Tibial artery (tissue), 4 donors: ENCODE measurements at regions not wholly inside any gene's neighbourhood (a gene's known extent, or its start where the extent isn't known, plus 50 kb on each side); places are given as distances from the start of the nearest gene placed in this dataset.

ENCODE experiments used
- DNase-seq, 2 donors: peaks; one replicate each; pipeline ENCODE4 v3.0.0-alpha.2; 2019
- H3K27ac ChIP-seq, 2 donors: fragments of 200-600 bp; sonication (generic) in 1 of 2; 1 replicate in 1 of 2; 2 replicates in 1 of 2; pipeline ENCODE4 v1.5.1; 2018 to 2019; ENCODE audit warnings: mild to moderate bottlenecking in 1 of 2
- H3K27me3 ChIP-seq, 2 donors: fragments of 200-600 bp; sonication (generic) in 1 of 2; one replicate each; pipeline versions ENCODE4 v1.5.1 to v1.6.0; 2016 to 2019
- H3K36me3 ChIP-seq, 3 donors: fragments of 200-600 bp; sonication (generic) in 2 of 3; one replicate each; pipeline ENCODE4 v1.5.1; 2016 to 2019; ENCODE audit warnings: mild to moderate bottlenecking in 2 of 3
- H3K4me1 ChIP-seq, 4 donors: fragments of 200-600 bp; sonication (generic) in 2 of 4; 1 replicate in 3 of 4; 2 replicates in 1 of 4; pipeline ENCODE4 v1.5.1; 2016 to 2019
- H3K4me3 ChIP-seq, 2 donors: fragments of 200-600 bp; sonication (generic) in 1 of 2; 1 replicate in 1 of 2; 2 replicates in 1 of 2; pipeline ENCODE4 v1.5.1; 2018 to 2019; ENCODE audit warnings: mild to moderate bottlenecking in 2 of 2
- H3K9me3 ChIP-seq, 3 donors: fragments of 200-600 bp; sonication (generic) in 1 of 3; one replicate each; pipeline ENCODE4 v1.5.1; 2016 to 2019
- intact Hi-C: fragments of 100-400 bp; cut with DNase I; formaldehyde crosslinking; loops from one replicate; pipeline ENCODE4 v1.15.0; 2023; ENCODE audit warnings: low total_unique reads
- TF ChIP-seq, protein P1 (sequence below), 2 experiments: fragments of 200-600 bp in 1 of 2; fragments of 450-650 bp in 1 of 2; IDR thresholded peaks; one replicate each; pipeline ENCODE4 v1.5.1; 2017 to 2019; ENCODE audit warnings: antibody characterized with exemption in 2 of 2, mild to moderate bottlenecking in 1 of 2, moderate library complexity in 1 of 2

DNA sequence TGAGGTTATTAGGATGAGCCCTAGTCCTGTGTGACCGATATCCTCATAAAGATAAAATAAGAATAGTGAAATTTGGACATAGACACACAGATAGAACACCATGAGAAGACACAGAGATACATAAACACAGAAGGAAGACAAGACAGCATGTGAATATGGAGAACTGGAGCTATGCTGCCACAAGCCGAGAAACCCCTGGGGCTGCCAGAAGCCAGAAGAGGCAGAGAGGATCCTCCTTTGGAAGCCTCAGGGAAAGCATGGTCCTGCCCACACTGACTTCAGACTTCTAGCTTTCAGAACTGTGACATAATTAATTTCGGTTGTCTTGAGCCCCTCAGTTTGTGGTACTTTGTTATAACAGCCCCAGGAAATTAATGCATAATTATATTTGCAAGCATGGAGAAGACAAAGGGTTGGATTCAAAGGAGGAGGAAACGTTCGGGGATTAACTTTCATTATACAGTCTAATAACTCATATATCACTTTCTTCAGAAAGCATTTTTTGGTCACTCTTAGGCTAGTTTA is 1501.8 kb upstream of the FLRT2 start:
- no peak for DNase-seq
- TF ChIP-seq, protein P1, sequence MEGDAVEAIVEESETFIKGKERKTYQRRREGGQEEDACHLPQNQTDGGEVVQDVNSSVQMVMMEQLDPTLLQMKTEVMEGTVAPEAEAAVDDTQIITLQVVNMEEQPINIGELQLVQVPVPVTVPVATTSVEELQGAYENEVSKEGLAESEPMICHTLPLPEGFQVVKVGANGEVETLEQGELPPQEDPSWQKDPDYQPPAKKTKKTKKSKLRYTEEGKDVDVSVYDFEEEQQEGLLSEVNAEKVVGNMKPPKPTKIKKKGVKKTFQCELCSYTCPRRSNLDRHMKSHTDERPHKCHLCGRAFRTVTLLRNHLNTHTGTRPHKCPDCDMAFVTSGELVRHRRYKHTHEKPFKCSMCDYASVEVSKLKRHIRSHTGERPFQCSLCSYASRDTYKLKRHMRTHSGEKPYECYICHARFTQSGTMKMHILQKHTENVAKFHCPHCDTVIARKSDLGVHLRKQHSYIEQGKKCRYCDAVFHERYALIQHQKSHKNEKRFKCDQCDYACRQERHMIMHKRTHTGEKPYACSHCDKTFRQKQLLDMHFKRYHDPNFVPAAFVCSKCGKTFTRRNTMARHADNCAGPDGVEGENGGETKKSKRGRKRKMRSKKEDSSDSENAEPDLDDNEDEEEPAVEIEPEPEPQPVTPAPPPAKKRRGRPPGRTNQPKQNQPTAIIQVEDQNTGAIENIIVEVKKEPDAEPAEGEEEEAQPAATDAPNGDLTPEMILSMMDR (IDR thresholded peaks at IDR 0.05) = no peak
- no peaks in the 10 kb centered on the region for H3K36me3 ChIP-seq
- no peaks in the 10 kb centered on the region for H3K9me3 ChIP-seq
- H3K4me3 ChIP-seq = no peak overlapping the region
- no peaks in the 10 kb centered on the region for H3K27me3 ChIP-seq
- H3K4me1 ChIP-seq = no peaks in the 10 kb centered on the region
- intact Hi-C loops = no loop called here
- H3K27ac ChIP-seq = no peak overlapping the region

DNA sequence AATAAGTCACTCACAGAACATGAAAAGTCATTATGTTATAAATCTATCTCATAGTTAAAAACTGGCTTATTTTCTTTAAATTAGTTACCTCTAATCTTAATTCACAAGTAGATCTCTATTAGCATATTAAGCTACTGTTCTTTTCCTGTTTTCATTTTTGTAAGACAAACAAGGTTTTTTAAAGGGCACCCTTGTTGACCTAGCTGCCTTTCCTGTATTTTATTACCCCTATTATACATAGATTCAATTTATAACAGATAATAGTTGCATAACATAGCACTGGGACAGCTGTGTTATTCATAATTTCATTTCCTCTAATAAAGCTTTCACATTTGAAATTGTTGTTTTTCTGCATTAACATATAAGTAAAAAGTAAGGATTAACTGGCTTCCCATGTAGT is 1500.7 kb upstream of the FLRT2 start:
- H3K4me3 ChIP-seq = no peak overlapping the region
- no peaks in the 10 kb centered on the region for H3K4me1 ChIP-seq
- no peak for DNase-seq
- no peak overlapping the region for H3K27ac ChIP-seq
- H3K36me3 ChIP-seq = no peaks in the 10 kb centered on the region
- H3K9me3 ChIP-seq = no peaks in the 10 kb centered on the region
- intact Hi-C loops = no loop called here
- no peaks in the 10 kb centered on the region for H3K27me3 ChIP-seq
- TF ChIP-seq, protein P1 (IDR thresholded peaks at IDR 0.05) = no peak

DNA sequence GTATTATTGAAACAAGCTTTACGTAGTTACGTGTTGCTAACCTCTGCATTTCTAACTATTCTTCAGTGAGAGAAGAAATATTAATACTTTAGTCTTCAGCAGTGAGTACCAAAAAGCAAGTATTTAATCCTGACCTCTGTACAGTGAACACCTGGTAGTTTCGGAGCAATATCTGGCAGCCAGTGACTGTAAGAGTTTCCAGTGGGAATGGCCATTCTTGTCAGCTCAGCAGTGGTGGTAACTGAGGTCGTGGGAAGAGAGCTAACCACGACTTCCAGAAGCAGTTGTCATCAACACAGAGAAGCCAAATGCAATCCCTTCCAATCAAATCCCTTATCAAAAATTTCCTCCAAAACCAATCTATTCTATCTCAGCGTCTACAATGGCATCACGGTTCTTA is 1500.2 kb upstream of the FLRT2 start:
- Histone ChIP-seq H3K9me3 (no peaks in the 10 kb centered on the region), H3K27me3 (no peaks in the 10 kb centered on the region), H3K4me1 (no peaks in the 10 kb centered on the region), H3K4me3 (no peak overlapping the region), H3K36me3 (no peaks in the 10 kb centered on the region), H3K27ac (no peak overlapping the region)
- DNase-seq = no peak
- TF ChIP-seq, protein P1 (IDR thresholded peaks at IDR 0.05) = no peak
- intact Hi-C loops = no loop called here

DNA sequence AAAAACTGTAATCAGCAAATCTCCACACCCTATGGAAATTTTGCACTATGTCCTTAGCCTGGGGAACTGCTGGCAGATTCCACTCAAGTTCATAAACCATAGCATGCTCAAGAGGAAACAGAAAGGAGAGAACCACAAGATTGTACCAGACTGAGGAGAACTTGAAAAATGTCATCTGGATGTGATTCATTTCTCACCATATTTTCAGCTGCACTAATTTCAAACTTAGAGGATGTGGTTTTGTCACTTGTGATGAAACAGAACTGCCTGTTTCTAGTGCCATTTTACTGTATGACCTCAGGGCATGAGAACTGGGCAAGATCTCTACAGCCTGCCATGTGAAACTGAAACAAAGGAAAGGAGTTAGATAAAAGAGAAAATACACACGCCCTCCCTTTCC is 1493.1 kb upstream of the FLRT2 start:
- intact Hi-C loops = no loop called here
- Histone ChIP-seq H3K36me3 (no peaks in the 10 kb centered on the region), H3K4me1 (no peaks in the 10 kb centered on the region), H3K9me3 (no peaks in the 10 kb centered on the region), H3K27ac (no peak overlapping the region), H3K27me3 (no peaks in the 10 kb centered on the region), H3K4me3 (no peak overlapping the region)
- TF ChIP-seq, protein P1 (IDR thresholded peaks at IDR 0.05) = no peak
- DNase-seq = no peak

DNA sequence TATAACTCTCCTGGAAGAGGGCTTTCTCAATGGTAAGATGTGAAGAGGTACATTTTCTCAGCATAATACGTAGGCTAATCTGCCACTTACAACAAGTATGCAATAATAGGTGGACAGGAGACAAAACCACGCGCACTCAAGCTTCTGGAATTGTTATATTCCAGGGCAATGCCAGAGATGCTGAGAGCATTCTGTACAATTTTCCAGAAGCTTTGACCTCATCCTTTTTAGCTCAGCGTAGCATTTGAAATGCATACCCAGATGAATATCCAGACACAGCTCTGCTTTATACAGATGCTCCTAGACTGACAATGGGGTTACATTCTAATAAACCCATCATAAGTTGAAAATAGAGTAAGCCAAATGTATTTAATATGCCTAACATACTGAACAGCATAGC is 1492.4 kb upstream of the FLRT2 start:
- no peak for DNase-seq
- TF ChIP-seq, protein P1 (IDR thresholded peaks at IDR 0.05) = no peak

DNA sequence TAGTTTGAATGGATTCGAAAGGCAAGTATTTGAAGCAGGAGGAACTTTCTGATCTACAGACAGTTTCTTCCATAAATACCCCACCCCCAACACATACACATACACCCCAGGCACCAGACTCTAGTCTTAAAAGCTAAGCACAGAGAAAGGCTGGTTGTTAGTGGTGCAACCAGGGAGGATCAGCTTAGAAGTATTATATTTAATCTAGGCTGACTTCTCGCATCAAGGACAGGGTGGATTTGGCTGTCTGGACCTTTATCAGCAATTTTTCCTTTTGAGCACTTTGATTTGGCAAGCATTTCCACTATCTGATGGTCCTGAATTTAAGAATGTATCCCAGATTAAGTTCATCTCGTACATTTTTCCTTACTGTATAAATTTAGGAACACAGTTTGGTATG is 1489.8 kb upstream of the FLRT2 start:
- TF ChIP-seq, protein P1 (IDR thresholded peaks at IDR 0.05) = no peak
- Histone ChIP-seq H3K36me3 (no peaks in the 10 kb centered on the region), H3K4me3 (no peak overlapping the region), H3K4me1 (no peaks in the 10 kb centered on the region), H3K9me3 (no peaks in the 10 kb centered on the region), H3K27ac (no peak overlapping the region), H3K27me3 (no peaks in the 10 kb centered on the region)
- DNase-seq = no peak
- intact Hi-C loops = no loop called here

More for the DNA sequence above, 1492.4 kb upstream of the FLRT2 start:
- H3K27me3 ChIP-seq = no peaks in the 10 kb centered on the region
- intact Hi-C loops = no loop called here
- H3K4me1 ChIP-seq = no peaks in the 10 kb centered on the region
- no peaks in the 10 kb centered on the region for H3K9me3 ChIP-seq
- H3K4me3 ChIP-seq = no peak overlapping the region
- no peaks in the 10 kb centered on the region for H3K36me3 ChIP-seq
- H3K27ac ChIP-seq = no peak overlapping the region
